GM23338 (cell line): ENCODE measurements at regions not wholly inside any gene's neighbourhood (a gene's known extent, or its start where the extent isn't known, plus 50 kb on each side); places are given as distances from the start of the nearest gene placed in this dataset.

Experiments
- ATAC-seq: fragments of 200-7000 bp; cut with Tn5 transposase; 3 replicates; pipeline ENCODE4 v1.9.1; 2020
- DNase-seq: peaks from one replicate; pipeline ENCODE4 v3.0.0-alpha.2; 2015; ENCODE audit warnings: low spot score
- H2AFZ ChIP-seq: fragments of 200-600 bp; sonication (generic); 2 replicates; pipeline ENCODE4 v1.8.0; 2016; ENCODE audit warnings: antibody characterized with exemption, mild to moderate bottlenecking, moderate library complexity
- H3F3A ChIP-seq: fragments of 200-600 bp; sonication (generic); replicated peaks from 2 replicates; pipeline ENCODE4 v1.8.0; 2017; ENCODE audit warnings: antibody characterized with exemption, mixed run types, low read depth
- H3K27ac ChIP-seq: fragments of 200-600 bp; sonication (generic); 2 replicates; pipeline ENCODE4 v1.6.1; 2016; ENCODE audit warnings: low read depth
- H3K27me3 ChIP-seq: fragments of 200-600 bp; sonication (generic); 2 replicates; pipeline ENCODE4 v1.8.0; 2016; ENCODE audit warnings: mild to moderate bottlenecking, mixed run types, moderate library complexity; ENCODE audit not compliant: insufficient read depth
- H3K36me3 ChIP-seq: fragments of 200-600 bp; sonication (generic); 2 replicates; pipeline ENCODE4 v1.8.0; 2016; ENCODE audit warnings: mild to moderate bottlenecking; ENCODE audit not compliant: insufficient read depth
- H3K4me1 ChIP-seq: fragments of 200-600 bp; sonication (generic); 2 replicates; pipeline ENCODE4 v1.8.0; 2016; ENCODE audit warnings: mild to moderate bottlenecking, moderate library complexity; ENCODE audit not compliant: insufficient read depth
- H3K4me2 ChIP-seq: fragments of 200-600 bp; sonication (generic); 2 replicates; pipeline ENCODE4 v1.7.1; 2017; ENCODE audit warnings: mixed run types
- H3K4me3 ChIP-seq: fragments of 200-600 bp; sonication (generic); 2 replicates; pipeline ENCODE4 v1.6.1; 2016; ENCODE audit warnings: mixed run types
- H3K79me2 ChIP-seq: fragments of 200-600 bp; sonication (generic); replicated peaks from 2 replicates; pipeline ENCODE4 v1.8.0; 2017; ENCODE audit warnings: mild to moderate bottlenecking; ENCODE audit not compliant: insufficient read depth
- H3K9me2 ChIP-seq: fragments of 200-600 bp; sonication (generic); 2 replicates; pipeline ENCODE4 v1.8.0; 2017; ENCODE audit not compliant: insufficient read depth
- H4K20me1 ChIP-seq: fragments of 200-600 bp; sonication (generic); replicated peaks from 2 replicates; pipeline ENCODE4 v1.8.0; 2017; ENCODE audit warnings: mild to moderate bottlenecking; ENCODE audit not compliant: insufficient read depth
- H3K27ac Mint-ChIP-seq: 2 replicates; pipeline ENCODE4 v1.8.0; 2020; ENCODE audit warnings: inconsistent platforms, mild to moderate bottlenecking, moderate library complexity, mixed read lengths
- H3K27me3 Mint-ChIP-seq: 3 replicates; pipeline ENCODE4 v1.8.0; 2022; ENCODE audit warnings: low read depth, mild to moderate bottlenecking, moderate library complexity, mixed read lengths, inconsistent platforms; ENCODE audit not compliant: insufficient read depth, poor library complexity
- H3K36me3 Mint-ChIP-seq: 3 replicates; pipeline ENCODE4 v1.8.0; 2021; ENCODE audit warnings: low read depth, mild to moderate bottlenecking, inconsistent platforms, moderate library complexity, mixed read lengths
- H3K4me1 Mint-ChIP-seq: 3 replicates; pipeline ENCODE4 v1.8.0; 2020; ENCODE audit warnings: mild to moderate bottlenecking, inconsistent platforms, mixed read lengths
- H3K4me3 Mint-ChIP-seq: 3 replicates; pipeline ENCODE4 v1.8.0; 2021; ENCODE audit warnings: moderate library complexity, mild to moderate bottlenecking, inconsistent platforms, mixed read lengths
- H3K9me3 Mint-ChIP-seq: 3 replicates; pipeline ENCODE4 v1.8.0; 2020; ENCODE audit warnings: moderate library complexity, mild to moderate bottlenecking, inconsistent platforms, mixed read lengths
- CREB1 ChIP-seq: fragments of 250-450 bp; sonication (Bioruptor Pico); IDR thresholded peaks from 2 replicates; pipeline ENCODE4 v1.5.0; 2020; ENCODE audit warnings: low read depth, mild to moderate bottlenecking, moderate library complexity
- CTCF ChIP-seq, 2 experiments: fragments of 200-600 bp in 1 of 2; sonication (generic) in 1 of 2; conservative IDR thresholded peaks; 2 replicates each; pipeline versions ENCODE4 v1.5.1 to v1.6.1; 2016 to 2017; ENCODE audit warnings: antibody characterized with exemption in 2 of 2, low read depth in 2 of 2, mild to moderate bottlenecking in 2 of 2, moderate library complexity in 1 of 2
- ETS1 ChIP-seq: IDR thresholded peaks from 2 replicates; pipeline ENCODE4 v1.6.1; 2016; ENCODE audit warnings: antibody characterized with exemption
- EZH2 ChIP-seq: fragments of 200-600 bp; sonication (generic); IDR thresholded peaks from one replicate; pipeline ENCODE4 v1.8.0; 2017; ENCODE audit warnings: antibody characterized with exemption, mild to moderate bottlenecking, low read depth; ENCODE audit not compliant: unreplicated experiment
- EZH2phosphoT487 ChIP-seq: fragments of 200-600 bp; sonication (generic); IDR thresholded peaks from one replicate; pipeline ENCODE4 v1.8.1; 2018; ENCODE audit warnings: antibody characterized with exemption; ENCODE audit not compliant: unreplicated experiment
- JUNB ChIP-seq: IDR thresholded peaks from one replicate; pipeline ENCODE4 v1.6.1; 2016; ENCODE audit warnings: antibody characterized with exemption; ENCODE audit not compliant: unreplicated experiment
- NANOG ChIP-seq: IDR thresholded peaks from 2 replicates; pipeline ENCODE4 v1.6.1; 2016; ENCODE audit warnings: antibody characterized with exemption, borderline replicate concordance
- POLR2AphosphoS5 ChIP-seq: IDR thresholded peaks from 2 replicates; pipeline ENCODE4 v1.6.1; 2016; ENCODE audit warnings: antibody characterized with exemption, low read depth
- STAT1 ChIP-seq: IDR thresholded peaks from one replicate; pipeline ENCODE4 v1.6.1; 2016; ENCODE audit warnings: antibody characterized with exemption; ENCODE audit not compliant: unreplicated experiment
- ZNF114 ChIP-seq: fragments of 250-450 bp; sonication (Bioruptor Pico); IDR thresholded peaks from 2 replicates; pipeline ENCODE4 v1.5.0; 2020; ENCODE audit warnings: mild to moderate bottlenecking, moderate library complexity
- ZNF331 ChIP-seq: fragments of 250-450 bp; sonication (Bioruptor Pico); IDR thresholded peaks from 2 replicates; pipeline ENCODE4 v1.5.0; 2020; ENCODE audit warnings: low read depth, mild to moderate bottlenecking, moderate library complexity
- ZNF462 ChIP-seq: fragments of 250-450 bp; sonication (Bioruptor Pico); IDR thresholded peaks from 2 replicates; pipeline ENCODE4 v1.5.0; 2020; ENCODE audit warnings: mild to moderate bottlenecking, moderate library complexity
- TF ChIP-seq, protein P1 (sequence below): IDR thresholded peaks from one replicate; pipeline ENCODE4 v1.6.1; 2018; ENCODE audit warnings: antibody characterized with exemption; ENCODE audit not compliant: unreplicated experiment

- Mint-ChIP-seq H3K36me3 (peaks cover 35% of the 10 kb centered on the region), H3K27me3 (peaks cover 6% of the 10 kb centered on the region), H3K4me3 (no peak overlapping the region), H3K27ac (no peak overlapping the region), H3K4me1 (peaks cover 29% of the 10 kb centered on the region; the same call in 2 of the 3 replicates), H3K9me3 (peaks cover 35% of the 10 kb centered on the region)
- Histone ChIP-seq H3K36me3 (peaks cover 8% of the 10 kb centered on the region), H3F3A (no peaks in the 10 kb centered on the region), H2AFZ (no peak overlapping the region), H3K4me2 (no peak overlapping the region), H4K20me1 (no peaks in the 10 kb centered on the region), H3K4me1 (peaks cover 30% of the 10 kb centered on the region), H3K9me2 (peaks cover 9% of the 10 kb centered on the region), H3K79me2 (no peaks in the 10 kb centered on the region), H3K27ac (no peak overlapping the region), H3K4me3 (no peak overlapping the region), H3K27me3 (no peaks in the 10 kb centered on the region)
- no peak for DNase-seq
- TF ChIP-seq CREB1 (CRISPR knock-in tag) (no peak), CTCF (conservative IDR thresholded peaks at IDR 0.05; ENCODE audit: low read depth in 2 of 2) (no peak), ETS1 (no peak), NANOG (no peak), ZNF331 (CRISPR knock-in tag) (no peak), ZNF114 (CRISPR knock-in tag) (no peak), EZH2 (no peak), EZH2phosphoT487 (no peak), JUNB (no peak), ZNF462 (CRISPR knock-in tag) (no peak), POLR2AphosphoS5 (no peak), STAT1 (no peak)
- TF ChIP-seq, protein P1, sequence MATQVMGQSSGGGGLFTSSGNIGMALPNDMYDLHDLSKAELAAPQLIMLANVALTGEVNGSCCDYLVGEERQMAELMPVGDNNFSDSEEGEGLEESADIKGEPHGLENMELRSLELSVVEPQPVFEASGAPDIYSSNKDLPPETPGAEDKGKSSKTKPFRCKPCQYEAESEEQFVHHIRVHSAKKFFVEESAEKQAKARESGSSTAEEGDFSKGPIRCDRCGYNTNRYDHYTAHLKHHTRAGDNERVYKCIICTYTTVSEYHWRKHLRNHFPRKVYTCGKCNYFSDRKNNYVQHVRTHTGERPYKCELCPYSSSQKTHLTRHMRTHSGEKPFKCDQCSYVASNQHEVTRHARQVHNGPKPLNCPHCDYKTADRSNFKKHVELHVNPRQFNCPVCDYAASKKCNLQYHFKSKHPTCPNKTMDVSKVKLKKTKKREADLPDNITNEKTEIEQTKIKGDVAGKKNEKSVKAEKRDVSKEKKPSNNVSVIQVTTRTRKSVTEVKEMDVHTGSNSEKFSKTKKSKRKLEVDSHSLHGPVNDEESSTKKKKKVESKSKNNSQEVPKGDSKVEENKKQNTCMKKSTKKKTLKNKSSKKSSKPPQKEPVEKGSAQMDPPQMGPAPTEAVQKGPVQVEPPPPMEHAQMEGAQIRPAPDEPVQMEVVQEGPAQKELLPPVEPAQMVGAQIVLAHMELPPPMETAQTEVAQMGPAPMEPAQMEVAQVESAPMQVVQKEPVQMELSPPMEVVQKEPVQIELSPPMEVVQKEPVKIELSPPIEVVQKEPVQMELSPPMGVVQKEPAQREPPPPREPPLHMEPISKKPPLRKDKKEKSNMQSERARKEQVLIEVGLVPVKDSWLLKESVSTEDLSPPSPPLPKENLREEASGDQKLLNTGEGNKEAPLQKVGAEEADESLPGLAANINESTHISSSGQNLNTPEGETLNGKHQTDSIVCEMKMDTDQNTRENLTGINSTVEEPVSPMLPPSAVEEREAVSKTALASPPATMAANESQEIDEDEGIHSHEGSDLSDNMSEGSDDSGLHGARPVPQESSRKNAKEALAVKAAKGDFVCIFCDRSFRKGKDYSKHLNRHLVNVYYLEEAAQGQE: no peak
- ATAC-seq: no peak
Measured at GRCh38 chr18:42336139-42336538, 381.1 kb downstream of the PIK3C3 start.
